Left lung (tissue), 4 donors: ENCODE measurements at regions not wholly inside any gene's neighbourhood (a gene's known extent, or its start where the extent isn't known, plus 50 kb on each side); places are given as distances from the start of the nearest gene placed in this dataset.

Experiments
- ATAC-seq: fragments of 200-7000 bp; cut with Tn5 transposase; one replicate; pipeline ENCODE4 v1.9.1; 2020; ENCODE audit warnings: moderate library complexity
- DNase-seq, 4 donors: peaks; one replicate each; pipeline ENCODE4 v3.0.0-alpha.2; 2013 to 2020
- H3K27ac ChIP-seq, 2 donors: fragments of 200-600 bp; sonication (generic) in 1 of 2; one replicate each; pipeline versions ENCODE4 v1.5.0 to v1.8.0; 2020 to 2021
- H3K27me3 ChIP-seq, 2 donors: fragments of 200-600 bp; sonication (generic) in 1 of 2; one replicate each; pipeline versions ENCODE4 v1.5.0 to v1.8.0; 2020 to 2021
- H3K36me3 ChIP-seq, 2 donors: fragments of 200-600 bp; sonication (generic) in 1 of 2; one replicate each; pipeline versions ENCODE4 v1.5.0 to v1.8.0; 2020 to 2021
- H3K4me1 ChIP-seq, 2 donors: fragments of 200-600 bp; one replicate each; pipeline ENCODE4 v1.8.0; 2021
- H3K4me3 ChIP-seq, 2 donors: fragments of 200-600 bp; sonication (generic) in 1 of 2; one replicate each; pipeline versions ENCODE4 v1.5.0 to v1.8.0; 2020 to 2021; ENCODE audit warnings: mild to moderate bottlenecking in 1 of 2
- H3K9me3 ChIP-seq, 2 donors: fragments of 200-600 bp; sonication (generic) in 1 of 2; one replicate each; pipeline versions ENCODE4 v1.5.0 to v1.8.0; 2020 to 2021
- CTCF ChIP-seq, 2 donors: fragments of 200-600 bp; sonication (generic) in 1 of 2; IDR thresholded peaks; one replicate each; pipeline versions ENCODE4 v1.5.0 to v1.8.0; 2021; ENCODE audit warnings: antibody characterized with exemption in 2 of 2
- intact Hi-C, 2 donors: fragments of 100-400 bp; cut with DNase I; formaldehyde crosslinking; loops; one replicate each; pipeline versions ENCODE4 v1.11.2 to v1.14.2; 2022
- donor health status: DM: no; HTN: yes; CAD: no.
- donor health status: DM: no; HTN: no; CAD: no.

DNA sequence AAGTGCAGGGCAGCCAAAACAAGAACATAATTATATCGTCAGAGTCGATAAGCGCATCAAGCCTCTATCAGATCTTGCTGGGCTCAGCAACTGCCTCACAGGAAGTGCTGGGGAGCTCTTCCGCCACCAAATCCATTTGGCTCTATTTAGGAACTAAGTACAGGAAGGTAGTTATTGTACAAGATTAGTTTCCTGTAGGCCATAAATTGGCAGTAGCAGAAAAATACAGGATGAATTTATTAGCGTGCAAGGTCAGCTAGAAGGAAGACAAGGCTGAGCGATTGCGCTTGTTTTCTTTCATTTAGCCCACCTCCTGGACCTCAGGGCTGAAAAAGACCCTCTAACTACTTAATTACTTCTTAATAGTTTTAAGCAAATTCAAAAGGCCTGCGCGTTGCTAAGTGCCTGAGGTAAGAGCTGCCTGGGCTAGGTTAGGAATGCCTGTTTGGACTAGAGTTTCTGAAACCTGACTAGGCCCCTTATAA is 118.5 kb downstream of the IRS2 start:
- peak; percentile 26 for ATAC-seq
- DNase-seq, result no peak
- Histone ChIP-seq H3K27me3 (peaks cover 0 to 10% of the 10 kb centered on the region in 2 donors), H3K36me3 (no peaks in the 10 kb centered on the region), H3K9me3 (no peaks in the 10 kb centered on the region), H3K4me3 (no peak overlapping the region), H3K27ac (no peak overlapping the region), H3K4me1 (peaks cover 0 to 12% of the 10 kb centered on the region in 2 donors)
- no peak for TF ChIP-seq CTCF (IDR thresholded peaks at IDR 0.05)
- intact Hi-C loops, result no loop called here

GRCh38 chr13:109667056-109667455 is 119.3 kb downstream of the IRS2 start:
- no peak for DNase-seq
- Histone ChIP-seq H3K27me3 (peaks cover 0 to 10% of the 10 kb centered on the region in 2 donors), H3K4me1 (peaks cover 0 to 12% of the 10 kb centered on the region in 2 donors), H3K27ac (no peak overlapping the region), H3K4me3 (no peak overlapping the region), H3K36me3 (no peaks in the 10 kb centered on the region), H3K9me3 (no peaks in the 10 kb centered on the region)
- intact Hi-C loops, result no loop called here
- TF ChIP-seq CTCF (IDR thresholded peaks at IDR 0.05), result no peak
- ATAC-seq, result peak; percentile 92

- H3K36me3 ChIP-seq, result no peaks in the 10 kb centered on the region
- H3K4me1 ChIP-seq, result peaks cover 0 to 12% of the 10 kb centered on the region in 2 donors
- H3K9me3 ChIP-seq, result no peaks in the 10 kb centered on the region
- intact Hi-C loops, result no loop called here
- no peak overlapping the region for H3K4me3 ChIP-seq
- ATAC-seq, result peak; percentile 27
- DNase-seq, result no peak
- H3K27ac ChIP-seq, result no peak overlapping the region
- peaks cover 0 to 7% of the 10 kb centered on the region in 2 donors for H3K27me3 ChIP-seq
- no peak for TF ChIP-seq CTCF (IDR thresholded peaks at IDR 0.05)
Observed at GRCh38 chr13:109666656-109667055, 119.7 kb downstream of the IRS2 start.

DNA sequence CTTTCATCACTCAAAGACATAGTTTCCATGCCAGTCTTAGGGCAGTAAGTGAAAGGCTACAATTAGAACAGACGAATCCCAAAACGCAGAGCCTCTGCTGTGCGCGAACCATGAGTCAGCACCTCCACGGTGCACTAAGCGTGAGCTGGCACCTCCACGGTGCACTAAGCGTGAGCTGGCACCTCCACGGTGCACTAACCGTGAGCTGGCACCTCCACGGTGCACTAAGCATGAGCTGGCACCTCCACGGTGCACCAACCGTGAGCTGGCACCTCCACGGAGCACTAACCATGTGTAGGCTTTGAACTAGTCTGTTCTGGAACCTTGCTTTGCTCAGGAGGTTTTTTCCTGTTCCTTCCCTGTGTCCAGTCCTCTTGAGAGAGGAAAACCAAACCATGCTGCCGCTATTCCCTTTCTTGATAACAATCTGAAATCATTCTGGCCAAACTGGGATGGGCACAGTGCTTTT is 120.6 kb downstream of the IRS2 start:
- DNase-seq (no peak), ATAC-seq (no peak)
- TF ChIP-seq CTCF (IDR thresholded peaks at IDR 0.05), result no peak
- Histone ChIP-seq H3K9me3 (no peaks in the 10 kb centered on the region), H3K27ac (no peak overlapping the region), H3K4me3 (no peak overlapping the region), H3K4me1 (peaks cover 0 to 12% of the 10 kb centered on the region in 2 donors), H3K27me3 (peaks cover 0 to 5% of the 10 kb centered on the region in 2 donors), H3K36me3 (no peaks in the 10 kb centered on the region)
- intact Hi-C loops, result no loop called here

GRCh38 chr13:109665240-109665639 is 121.1 kb downstream of the IRS2 start:
- ATAC-seq, result no peak
- no peak for TF ChIP-seq CTCF (IDR thresholded peaks at IDR 0.05)
- Histone ChIP-seq H3K27me3 (peaks cover 0 to under 1% of the 10 kb centered on the region in 2 donors), H3K4me1 (peaks cover 0 to 12% of the 10 kb centered on the region in 2 donors), H3K36me3 (no peaks in the 10 kb centered on the region), H3K4me3 (no peak overlapping the region), H3K27ac (no peak overlapping the region), H3K9me3 (no peaks in the 10 kb centered on the region)
- no peak for DNase-seq
- intact Hi-C loops, result no loop called here
